ENCODE measurements at regions not wholly inside any gene's neighbourhood (a gene's known extent, or its start where the extent isn't known, plus 50 kb on each side); places are given as distances from the start of the nearest gene placed in this dataset.

- no peak for DNase-seq (ENCODE audit: low spot score)
- Histone ChIP-seq H3K4me3 (no peak overlapping the region), H3F3A (ENCODE audit: low read depth) (no peaks in the 10 kb centered on the region), H4K20me1 (ENCODE audit: low read depth) (no peaks in the 10 kb centered on the region), H3K9ac (no peak overlapping the region), H3K27ac (no peak overlapping the region), H3K27me3 (no peaks in the 10 kb centered on the region), H3K36me3 (no peaks in the 10 kb centered on the region), H3K4me1 (no peaks in the 10 kb centered on the region), H3K79me2 (ENCODE audit: low read depth) (no peaks in the 10 kb centered on the region), H3K9me3 (ENCODE audit: low read depth) (no peaks in the 10 kb centered on the region), H3K4me2 (no peak overlapping the region), H2AFZ (replicated peaks) (no peak overlapping the region)
- H3K9me3 Mint-ChIP-seq: peaks cover 2% of the 10 kb centered on the region
- H3K27ac Mint-ChIP-seq: no peak overlapping the region
- H3K4me1 Mint-ChIP-seq: no peaks in the 10 kb centered on the region
- H3K36me3 Mint-ChIP-seq: no peaks in the 10 kb centered on the region
- no peak overlapping the region for H3K4me3 Mint-ChIP-seq
- no peaks in the 10 kb centered on the region for H3K27me3 Mint-ChIP-seq (ENCODE audit: insufficient read depth, low read depth)
- TF ChIP-seq EZH2 (IDR thresholded peaks at IDR 0.05): no peak
- TF ChIP-seq, protein P1, sequence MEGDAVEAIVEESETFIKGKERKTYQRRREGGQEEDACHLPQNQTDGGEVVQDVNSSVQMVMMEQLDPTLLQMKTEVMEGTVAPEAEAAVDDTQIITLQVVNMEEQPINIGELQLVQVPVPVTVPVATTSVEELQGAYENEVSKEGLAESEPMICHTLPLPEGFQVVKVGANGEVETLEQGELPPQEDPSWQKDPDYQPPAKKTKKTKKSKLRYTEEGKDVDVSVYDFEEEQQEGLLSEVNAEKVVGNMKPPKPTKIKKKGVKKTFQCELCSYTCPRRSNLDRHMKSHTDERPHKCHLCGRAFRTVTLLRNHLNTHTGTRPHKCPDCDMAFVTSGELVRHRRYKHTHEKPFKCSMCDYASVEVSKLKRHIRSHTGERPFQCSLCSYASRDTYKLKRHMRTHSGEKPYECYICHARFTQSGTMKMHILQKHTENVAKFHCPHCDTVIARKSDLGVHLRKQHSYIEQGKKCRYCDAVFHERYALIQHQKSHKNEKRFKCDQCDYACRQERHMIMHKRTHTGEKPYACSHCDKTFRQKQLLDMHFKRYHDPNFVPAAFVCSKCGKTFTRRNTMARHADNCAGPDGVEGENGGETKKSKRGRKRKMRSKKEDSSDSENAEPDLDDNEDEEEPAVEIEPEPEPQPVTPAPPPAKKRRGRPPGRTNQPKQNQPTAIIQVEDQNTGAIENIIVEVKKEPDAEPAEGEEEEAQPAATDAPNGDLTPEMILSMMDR (IDR thresholded peaks at IDR 0.05): no peak
- TF ChIP-seq EZH2phosphoT487 (IDR thresholded peaks at IDR 0.05): no peak
These were observed 123.8 kb upstream of the PCDH9 start for GRCh38 chr13:67353941-67354340.

GRCh38 chr13:67353031-67353430 lies 122.9 kb upstream of the PCDH9 start:
- Mint-ChIP-seq H3K9me3 (peaks cover 2% of the 10 kb centered on the region), H3K4me3 (no peak overlapping the region), H3K36me3 (no peaks in the 10 kb centered on the region), H3K27ac (no peak overlapping the region), H3K27me3 (ENCODE audit: insufficient read depth, low read depth) (no peaks in the 10 kb centered on the region), H3K4me1 (no peaks in the 10 kb centered on the region)
- Histone ChIP-seq H3K36me3 (no peaks in the 10 kb centered on the region), H4K20me1 (ENCODE audit: low read depth) (no peaks in the 10 kb centered on the region), H3K27me3 (no peaks in the 10 kb centered on the region), H3K4me2 (no peak overlapping the region), H3F3A (ENCODE audit: low read depth) (no peaks in the 10 kb centered on the region), H3K4me3 (no peak overlapping the region), H3K4me1 (no peaks in the 10 kb centered on the region), H3K9me3 (ENCODE audit: low read depth) (no peaks in the 10 kb centered on the region), H2AFZ (replicated peaks) (no peak overlapping the region), H3K79me2 (ENCODE audit: low read depth) (no peaks in the 10 kb centered on the region), H3K9ac (no peak overlapping the region), H3K27ac (no peak overlapping the region)
- DNase-seq (ENCODE audit: low spot score): no peak
- TF ChIP-seq EZH2 (IDR thresholded peaks at IDR 0.05) (no peak), EZH2phosphoT487 (IDR thresholded peaks at IDR 0.05) (no peak)
- TF ChIP-seq, protein P1 (IDR thresholded peaks at IDR 0.05): no peak

DNA sequence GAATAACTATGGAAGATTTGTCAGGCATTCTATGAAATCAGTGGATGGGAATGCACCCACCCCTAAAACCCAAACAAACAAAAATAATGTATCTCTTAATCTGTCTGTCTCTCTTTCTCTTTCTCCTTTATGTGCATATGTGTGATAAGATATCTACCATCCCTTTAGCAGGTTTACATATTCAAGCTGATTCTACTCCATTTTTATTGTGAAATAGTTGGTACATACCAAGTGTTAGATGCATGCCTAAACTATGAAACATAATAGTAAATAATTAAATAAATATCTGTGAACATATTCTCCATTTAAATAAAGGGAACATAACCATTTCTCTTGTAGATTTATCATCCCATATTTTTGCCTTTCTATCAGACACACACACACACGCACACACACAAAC lies 121.8 kb upstream of the PCDH9 start:
- no peaks in the 10 kb centered on the region for H3K27me3 ChIP-seq
- H3K79me2 ChIP-seq (ENCODE audit: low read depth): no peaks in the 10 kb centered on the region
- no peak overlapping the region for H3K4me2 ChIP-seq
- H3K4me1 Mint-ChIP-seq: no peaks in the 10 kb centered on the region
- no peaks in the 10 kb centered on the region for H3K4me1 ChIP-seq
- no peaks in the 10 kb centered on the region for H3K36me3 Mint-ChIP-seq
- no peaks in the 10 kb centered on the region for H3K36me3 ChIP-seq
- no peak overlapping the region for H3K27ac Mint-ChIP-seq
- H4K20me1 ChIP-seq (ENCODE audit: low read depth): no peaks in the 10 kb centered on the region
- no peaks in the 10 kb centered on the region for H3K9me3 ChIP-seq (ENCODE audit: low read depth)
- no peaks in the 10 kb centered on the region for H3K27me3 Mint-ChIP-seq (ENCODE audit: insufficient read depth, low read depth)
- no peak overlapping the region for H2AFZ ChIP-seq (replicated peaks)
- H3K9me3 Mint-ChIP-seq: peaks cover 5% of the 10 kb centered on the region
- H3K4me3 ChIP-seq: no peak overlapping the region
- H3K4me3 Mint-ChIP-seq: no peak overlapping the region
- DNase-seq (ENCODE audit: low spot score): no peak
- H3K9ac ChIP-seq: no peak overlapping the region
- no peaks in the 10 kb centered on the region for H3F3A ChIP-seq (ENCODE audit: low read depth)
- no peak overlapping the region for H3K27ac ChIP-seq
- TF ChIP-seq EZH2 (IDR thresholded peaks at IDR 0.05) (no peak), EZH2phosphoT487 (IDR thresholded peaks at IDR 0.05) (no peak)
- TF ChIP-seq, protein P1 (IDR thresholded peaks at IDR 0.05): no peak

All from neural progenitor cell (in vitro differentiated cells).